RCC 7860 (cell line): ENCODE measurements at regions not wholly inside any gene's neighbourhood (a gene's known extent, or its start where the extent isn't known, plus 50 kb on each side); places are given as distances from the start of the nearest gene placed in this dataset.

ENCODE experiments used
- DNase-seq: peaks from one replicate; pipeline ENCODE4 v3.0.0-alpha.2; 2015; ENCODE audit warnings: low spot score
- FAIRE-seq: peaks from 2 replicates; lab custom pipeline; 2012; peaks lifted over from hg19 to GRCh38; lab: Jason Lieb, UNC

DNA sequence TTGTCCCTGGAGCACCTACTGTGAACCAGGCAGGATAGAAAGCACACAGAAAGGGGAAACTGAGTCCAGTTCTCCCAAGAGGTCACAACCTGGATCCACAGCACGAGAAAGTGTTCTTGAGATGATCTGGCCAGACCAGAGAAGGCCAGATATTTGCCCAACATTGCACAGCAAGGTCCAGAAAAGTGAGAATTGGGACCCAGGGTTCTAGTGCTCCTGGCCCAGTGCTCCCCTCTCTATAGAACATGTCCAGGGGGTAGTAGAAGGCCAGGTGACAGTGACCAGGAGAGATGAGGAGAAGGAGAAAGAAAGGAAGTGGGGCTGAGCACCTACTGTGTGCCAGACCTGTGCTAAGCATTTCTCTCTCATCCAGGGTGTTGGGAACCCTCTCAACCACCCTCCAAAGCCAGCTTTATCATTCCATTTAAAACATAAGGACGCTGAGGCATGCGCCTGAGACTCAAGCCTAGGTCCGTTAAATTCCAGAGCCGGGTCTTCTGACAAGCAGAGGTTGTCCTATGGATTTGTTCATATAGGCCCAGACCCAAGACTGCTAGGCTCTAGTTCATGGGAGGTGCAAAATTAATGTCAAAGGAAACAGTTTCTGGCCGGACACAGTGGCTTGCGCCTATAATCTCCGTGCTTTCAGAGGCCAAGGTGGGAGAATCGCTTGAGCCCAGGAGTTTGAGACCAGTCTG is 128.7 kb downstream of the MN1 start:
- FAIRE-seq (no peak), DNase-seq (no peak)

DNA sequence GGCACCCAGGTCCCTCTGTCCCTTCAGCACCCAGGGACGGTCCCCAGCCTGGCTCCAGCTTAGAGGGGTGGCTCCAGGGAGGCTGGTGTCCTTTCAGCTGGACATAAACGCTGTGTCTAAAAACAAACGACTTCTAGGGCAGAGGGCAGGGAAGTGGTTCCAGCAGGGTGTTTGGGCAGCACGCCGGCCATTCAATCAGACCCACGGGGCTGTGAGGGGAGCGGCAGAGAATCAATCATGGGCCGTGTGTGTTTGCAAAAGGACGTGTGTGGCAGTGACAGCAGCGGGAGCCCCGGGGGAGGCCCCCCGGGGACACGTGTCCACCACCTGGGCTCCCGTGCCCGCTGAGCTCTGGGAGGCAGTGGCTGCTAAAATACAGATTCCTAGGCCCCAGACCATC is 127.7 kb downstream of the MN1 start:
- no peak for FAIRE-seq
- DNase-seq, result no peak

DNA sequence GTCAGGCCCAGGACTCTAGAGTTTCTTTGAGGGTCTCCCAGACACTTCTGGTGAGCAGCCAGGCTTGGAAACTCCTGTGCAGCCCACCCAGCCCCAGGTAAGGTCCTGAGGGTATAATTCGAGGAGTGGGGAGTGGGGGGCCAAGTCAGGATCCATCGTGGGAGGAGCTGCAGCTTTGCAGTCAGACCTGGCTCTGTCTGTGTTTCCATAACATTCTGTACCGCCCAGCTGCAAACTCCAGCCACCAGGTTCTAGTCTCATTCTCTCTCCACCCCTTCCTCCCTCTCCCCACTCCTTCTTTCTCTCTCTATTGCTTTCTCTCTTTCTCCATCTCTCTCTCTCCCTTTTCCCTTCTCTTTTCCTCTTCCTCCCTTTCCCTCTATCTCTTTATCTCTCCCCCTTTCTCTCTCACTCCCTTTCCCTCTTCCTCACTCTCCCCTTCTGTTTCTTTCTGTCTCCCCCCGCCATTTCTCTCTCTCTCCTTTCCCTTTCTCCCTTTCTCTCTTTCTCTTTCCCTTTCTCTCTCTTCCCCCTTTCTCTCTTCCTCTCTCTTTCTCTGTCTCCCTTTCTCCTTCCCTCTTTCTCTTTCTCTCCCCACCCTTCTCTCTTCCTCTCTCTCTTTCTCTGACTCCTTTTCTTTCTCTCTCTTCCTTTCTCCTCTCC is 127.2 kb downstream of the MN1 start:
- DNase-seq (no peak), FAIRE-seq (no peak)

DNA sequence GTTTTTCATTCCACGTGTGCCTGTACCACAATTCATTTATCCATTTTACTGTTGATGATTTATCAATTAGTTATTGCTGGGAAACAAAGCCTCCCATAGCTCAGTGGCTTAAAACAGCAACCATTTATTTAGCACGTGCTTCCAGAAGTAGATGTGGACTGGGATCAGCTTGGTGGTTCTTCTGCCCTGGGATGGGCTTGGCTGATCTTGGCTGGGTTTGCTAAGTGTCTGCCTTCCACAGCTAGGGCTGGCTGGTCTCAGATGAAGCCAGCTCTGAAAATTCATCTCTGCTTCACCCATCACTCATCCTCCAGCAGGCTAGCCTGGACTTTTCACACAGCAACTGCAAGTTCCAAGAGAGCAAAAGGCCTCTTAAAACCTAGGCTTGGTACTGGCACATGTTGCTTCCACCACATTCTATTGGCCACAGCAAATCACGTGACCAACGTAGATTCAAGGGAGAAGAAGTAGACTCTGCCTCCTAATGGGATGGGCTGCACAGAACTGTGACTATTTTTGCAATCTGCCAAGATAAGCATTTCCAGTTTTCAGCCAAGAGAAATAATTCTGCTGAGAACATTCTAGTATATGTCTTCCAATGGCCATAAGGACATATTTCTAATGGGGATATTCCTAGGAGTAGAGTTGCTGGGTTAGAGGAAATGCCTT is 124.9 kb downstream of the MN1 start:
- FAIRE-seq (no peak), DNase-seq (no peak)

DNA sequence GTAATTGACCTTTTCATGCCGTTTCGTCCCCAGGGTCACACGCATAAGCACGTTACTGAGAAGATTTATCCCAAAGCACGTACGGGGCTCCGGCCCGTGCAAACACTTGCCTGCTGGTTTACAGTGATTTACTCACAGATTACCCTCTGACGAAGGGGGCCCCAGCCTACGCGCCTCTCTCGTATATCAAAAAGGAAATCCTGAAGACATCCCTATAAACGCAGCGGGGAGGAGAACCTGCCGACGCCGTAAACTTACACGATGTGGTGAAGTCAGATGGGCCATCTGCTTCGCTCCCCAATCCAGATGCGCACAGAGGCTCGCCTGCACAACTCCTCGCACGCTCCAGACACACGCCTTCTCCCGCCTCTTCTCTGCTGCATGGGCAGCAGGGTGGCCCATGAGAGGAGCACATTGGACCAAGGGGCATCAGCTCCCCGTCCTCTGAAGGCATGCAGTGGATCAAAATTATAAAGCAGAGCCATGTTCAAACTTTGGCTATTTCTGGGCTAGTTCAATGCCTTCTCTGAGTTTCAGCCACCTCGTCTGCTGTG is 123.6 kb downstream of the MN1 start:
- DNase-seq, result no peak
- FAIRE-seq, result no peak

DNA sequence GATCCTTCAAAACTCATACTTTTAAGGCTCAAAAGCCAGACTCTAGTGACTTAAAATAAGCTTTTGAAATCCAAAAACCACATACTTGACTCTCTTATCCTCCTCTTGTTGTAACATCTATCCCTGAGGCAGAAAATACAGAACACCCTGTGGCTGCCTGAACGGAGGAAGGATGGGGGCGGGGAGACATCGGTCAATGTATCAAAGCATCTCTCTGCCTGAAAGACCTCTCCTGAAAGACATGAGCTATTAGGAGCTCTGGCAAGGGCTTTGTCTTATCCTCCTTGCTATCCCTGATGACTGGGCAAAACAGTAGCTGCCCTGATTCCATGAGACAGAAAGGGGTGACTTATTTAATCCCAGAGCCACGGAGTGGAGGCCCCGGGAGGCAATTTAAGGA is 122.4 kb downstream of the MN1 start:
- no peak for FAIRE-seq
- no peak for DNase-seq

DNA sequence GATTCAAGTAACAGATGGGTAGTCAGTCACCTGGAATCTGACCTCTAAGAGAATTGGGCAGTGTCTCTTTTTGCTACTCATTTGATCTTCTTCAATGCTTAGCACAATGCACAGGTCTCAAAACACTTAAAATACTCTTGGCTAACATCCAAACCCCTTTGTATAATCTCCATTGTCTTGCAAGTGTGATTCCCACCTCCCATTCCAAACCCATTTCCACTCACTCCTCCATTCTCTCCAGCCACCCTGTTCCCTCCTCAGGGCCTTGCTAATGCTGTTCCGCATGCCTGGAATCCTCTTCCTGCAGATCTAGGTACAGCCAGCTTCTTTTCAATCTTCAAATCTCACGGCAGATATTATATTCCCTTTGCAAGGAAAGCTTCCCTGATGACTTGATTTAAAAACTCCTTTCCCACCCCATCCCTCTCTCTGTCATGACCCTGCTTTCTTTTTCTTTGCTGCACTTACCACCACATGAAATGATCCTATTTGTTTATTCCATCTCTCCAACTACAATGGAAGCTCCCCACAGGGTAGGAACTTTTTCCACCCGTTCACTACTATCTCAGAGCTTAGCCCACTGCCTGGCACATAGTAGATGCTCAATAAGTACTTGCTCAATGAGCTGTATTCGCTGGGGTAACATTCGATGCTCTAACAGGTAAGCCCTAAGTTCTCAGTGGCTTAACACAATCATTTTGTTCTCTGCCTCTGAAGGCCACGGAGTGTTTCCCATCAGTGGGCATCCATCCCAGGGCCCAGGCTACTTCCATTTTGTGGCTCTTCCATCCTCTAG is 121.7 kb downstream of the MN1 start:
- no peak for DNase-seq
- FAIRE-seq, result no peak

DNA sequence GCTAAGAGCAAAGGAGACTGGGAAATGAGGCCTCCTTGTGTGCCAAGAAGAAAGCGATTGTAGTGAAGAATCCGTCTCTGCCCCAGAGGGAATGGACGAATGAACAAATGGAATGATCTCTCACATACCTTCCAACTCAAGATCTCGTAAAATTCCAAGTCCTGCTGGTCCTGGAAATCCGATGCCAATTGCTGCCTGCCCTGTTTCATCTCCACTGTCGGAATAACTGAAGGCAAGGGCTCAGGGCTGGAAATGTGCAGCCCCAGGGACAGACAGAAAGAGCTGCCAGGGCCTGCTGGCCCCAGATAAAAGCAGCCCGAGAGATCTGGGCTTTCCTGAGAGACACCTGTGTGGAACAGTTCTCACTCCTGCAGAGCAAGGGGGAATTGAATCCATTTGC is 120.9 kb downstream of the MN1 start:
- no peak for DNase-seq

DNA sequence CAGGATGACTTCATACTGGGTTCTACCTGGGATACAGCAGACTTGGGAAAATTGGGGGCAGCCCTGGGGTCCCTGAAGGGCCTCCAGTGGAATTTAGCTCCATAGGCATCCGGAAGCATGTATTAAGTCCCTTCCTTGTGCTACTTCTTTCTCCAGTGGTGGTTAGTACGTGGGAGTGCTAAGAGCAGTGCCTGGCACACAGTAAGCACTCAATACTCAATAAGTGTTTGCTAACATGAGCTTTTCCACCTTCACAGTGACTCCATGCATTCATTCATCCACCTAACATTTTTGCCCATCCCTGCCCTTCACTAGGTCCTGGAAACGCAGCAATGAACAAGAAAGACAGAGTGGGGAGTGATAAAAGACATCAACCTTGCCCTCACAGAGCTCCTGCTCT is 120.5 kb downstream of the MN1 start:
- FAIRE-seq (no peak), DNase-seq (no peak)

More for the DNA sequence above, 120.9 kb downstream of the MN1 start:
- no peak for FAIRE-seq

DNA sequence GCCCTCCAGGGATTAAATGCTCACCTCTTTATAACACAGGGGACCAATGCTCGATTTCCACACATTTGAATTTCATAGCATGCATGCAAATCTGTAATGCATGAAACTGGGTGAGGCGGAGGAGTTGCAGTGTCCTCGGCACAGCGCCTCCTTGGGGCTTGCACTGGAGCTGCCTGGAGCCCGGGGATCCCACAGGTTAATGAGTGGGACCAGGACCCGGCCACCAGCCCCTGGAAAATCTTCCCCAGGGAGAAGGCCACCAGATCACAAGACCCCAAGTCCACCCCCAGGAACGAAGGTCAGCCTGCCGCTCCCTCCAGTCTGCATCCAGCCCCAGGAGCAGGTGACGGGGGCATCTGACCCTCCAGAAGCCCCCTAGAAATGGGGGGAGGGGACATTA is 119.1 kb downstream of the MN1 start:
- no peak for DNase-seq

DNA sequence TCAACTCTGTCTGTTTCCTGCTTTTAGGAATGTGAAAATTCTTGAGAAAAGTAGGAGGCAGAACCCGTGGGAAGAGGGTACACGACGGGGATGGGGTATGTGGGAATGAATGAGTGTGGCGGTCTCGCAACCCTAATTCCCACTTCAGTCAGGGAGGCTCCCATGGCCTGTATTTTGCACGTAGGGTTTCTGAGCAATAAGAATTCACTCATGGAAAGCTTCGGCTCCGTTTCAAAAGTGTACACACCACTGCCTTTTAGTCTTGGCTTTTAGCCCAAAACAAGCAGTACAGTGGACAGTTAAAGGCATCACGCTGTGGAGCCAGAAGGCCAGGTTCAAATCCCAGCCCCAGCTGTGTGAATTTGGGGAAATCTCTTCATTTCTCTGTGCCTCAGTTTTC is 116.7 kb downstream of the MN1 start:
- FAIRE-seq, result no peak
- DNase-seq, result no peak

More for the DNA sequence above, 119.1 kb downstream of the MN1 start:
- FAIRE-seq, result no peak

DNA sequence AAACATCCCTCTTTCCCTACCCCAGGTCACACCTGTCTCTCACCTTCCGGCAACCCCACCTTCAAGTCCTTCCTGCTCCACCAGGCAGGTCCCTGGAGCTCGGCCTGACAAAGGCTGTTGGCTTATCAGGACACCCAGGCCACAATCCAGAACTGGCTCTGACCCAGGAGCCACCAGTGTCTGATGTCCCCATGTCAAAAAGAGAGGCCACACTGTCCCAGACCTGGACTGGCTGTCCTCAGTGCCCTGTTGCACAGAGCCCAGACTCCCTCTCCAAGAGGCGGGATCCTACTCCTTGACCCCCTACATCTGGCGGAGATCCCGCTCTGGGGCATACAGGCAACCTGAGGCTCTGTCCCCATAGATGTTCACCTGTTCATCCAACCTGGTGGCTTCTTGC is 116.0 kb downstream of the MN1 start:
- no peak for FAIRE-seq

DNA sequence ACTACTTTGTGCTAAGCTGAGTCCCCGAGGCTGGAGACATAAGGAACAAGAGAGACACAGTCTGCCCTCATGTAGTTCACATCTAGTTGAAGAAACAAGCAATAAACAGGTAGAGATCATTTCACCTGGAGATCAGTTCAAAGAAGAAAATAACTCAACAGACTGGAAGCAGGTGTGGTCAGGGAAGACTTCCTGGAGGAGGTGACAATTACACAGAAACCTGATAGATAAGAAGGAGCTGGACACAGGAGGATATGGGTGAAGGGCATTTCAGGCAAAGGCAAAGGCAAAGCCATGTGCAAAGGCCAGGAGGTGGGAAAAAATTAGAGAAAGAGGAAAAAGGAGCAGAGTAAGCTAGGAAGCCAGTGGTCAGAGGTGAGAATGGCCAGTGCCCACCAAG is 115.6 kb downstream of the MN1 start:
- DNase-seq (no peak), FAIRE-seq (no peak)

More for the DNA sequence above, 116.0 kb downstream of the MN1 start:
- no peak for DNase-seq

DNA sequence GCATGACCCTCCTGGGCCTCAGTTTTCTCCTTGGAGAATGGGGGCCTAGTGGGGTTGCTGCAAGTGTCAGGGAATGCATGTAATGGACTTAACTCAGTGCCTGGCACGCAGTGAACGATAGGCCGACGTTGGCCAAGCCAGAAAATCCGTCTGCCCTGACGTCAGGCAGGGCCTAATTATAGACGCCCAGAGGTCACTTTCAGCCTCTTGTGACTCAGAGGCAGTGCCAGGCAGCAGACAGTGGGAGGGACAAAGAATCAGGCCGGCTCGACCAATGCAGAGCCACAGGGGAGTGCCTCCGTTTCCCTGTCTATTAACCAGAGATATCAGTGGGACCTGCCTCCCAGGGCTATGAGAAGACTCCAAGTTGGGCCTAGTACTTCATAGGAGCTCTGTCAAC is 115.0 kb downstream of the MN1 start:
- DNase-seq (peak; percentile 62), FAIRE-seq (peak; percentile 35)

DNA sequence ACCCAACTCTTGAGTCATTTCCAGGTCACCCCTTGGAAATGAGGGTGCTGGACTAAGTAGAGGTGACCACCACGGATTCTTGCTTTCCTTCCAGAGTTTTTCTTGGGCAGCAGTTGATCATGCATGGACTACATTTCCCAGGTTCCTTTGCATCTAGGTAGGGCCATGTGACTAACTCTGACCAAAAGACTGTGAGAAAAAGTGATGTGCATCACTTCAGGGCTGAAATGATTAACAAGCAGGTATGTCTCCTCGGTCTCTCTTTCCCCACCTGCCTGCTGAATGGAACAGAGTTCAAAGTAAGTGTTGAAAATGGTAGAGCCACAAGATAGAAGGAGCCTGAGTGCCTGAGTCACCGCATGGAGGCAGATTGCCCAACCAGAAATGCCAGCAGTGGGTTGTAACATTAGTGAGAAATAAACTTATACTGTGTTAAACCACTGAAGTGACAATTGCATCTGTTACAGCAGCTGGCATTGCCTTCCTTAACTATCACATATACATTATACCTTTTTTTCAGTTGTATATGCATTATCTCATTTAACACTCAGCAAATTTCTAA is 113.5 kb downstream of the MN1 start:
- DNase-seq, result peak; percentile 33
- no peak for FAIRE-seq

DNA sequence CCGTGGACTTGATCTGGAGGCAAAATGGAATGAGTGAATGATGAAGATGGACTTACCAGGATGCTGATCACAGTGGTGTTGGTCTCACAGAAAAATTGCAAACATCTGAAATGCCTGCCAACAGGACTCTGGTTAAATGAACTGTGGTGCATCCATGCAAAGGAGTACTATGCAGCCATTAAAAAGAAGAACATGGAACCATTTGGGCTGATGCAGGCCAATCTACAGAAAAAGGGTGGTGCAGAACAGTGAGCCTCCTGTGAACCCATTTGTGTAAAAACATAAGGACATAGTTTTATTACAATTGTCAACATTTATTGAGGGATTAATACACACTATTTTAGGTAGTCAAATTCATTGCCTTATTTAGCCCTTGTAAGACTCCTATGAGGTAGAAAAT is 111.9 kb downstream of the MN1 start:
- DNase-seq (no peak), FAIRE-seq (no peak)

DNA sequence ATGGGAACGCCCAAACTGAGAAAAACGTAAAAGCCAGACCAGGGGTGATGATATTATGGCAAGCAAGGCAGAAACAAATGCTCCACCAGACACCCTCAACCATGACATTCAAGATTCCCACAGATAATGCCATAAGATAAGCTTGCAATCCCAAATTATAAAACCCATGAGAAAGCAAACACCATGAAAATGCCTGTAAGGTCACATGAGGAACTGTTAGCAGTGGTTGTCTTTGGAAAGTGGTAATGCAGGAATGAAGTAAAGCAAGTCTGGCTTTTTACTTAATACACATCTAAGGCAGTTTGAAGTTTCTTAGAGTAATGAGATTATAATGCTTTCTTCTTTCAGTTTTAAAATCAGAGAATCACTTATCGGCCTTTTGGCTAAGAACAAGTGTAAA is 111.0 kb downstream of the MN1 start:
- FAIRE-seq, result no peak

DNA sequence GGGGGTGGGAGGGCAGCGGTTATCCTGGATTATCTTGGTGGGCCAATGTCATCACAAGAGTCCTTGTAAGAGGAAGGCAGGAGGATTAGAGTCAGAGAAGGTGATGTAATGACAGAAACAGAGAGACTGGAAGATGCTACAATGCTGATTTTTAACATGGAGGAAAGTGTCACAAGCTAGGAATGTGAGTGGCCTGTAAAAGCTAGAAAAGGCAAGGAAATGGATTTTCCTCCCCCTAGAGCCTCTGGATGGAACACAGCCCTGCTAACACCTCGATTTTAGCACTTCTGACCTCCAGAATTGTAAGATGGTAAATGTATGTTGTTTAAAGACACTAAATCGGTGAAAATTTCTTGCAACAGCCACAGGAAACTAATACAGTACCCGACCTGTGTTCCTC is 109.3 kb downstream of the MN1 start:
- no peak for FAIRE-seq
- DNase-seq, result no peak

More for the DNA sequence above, 111.0 kb downstream of the MN1 start:
- DNase-seq, result no peak

DNA sequence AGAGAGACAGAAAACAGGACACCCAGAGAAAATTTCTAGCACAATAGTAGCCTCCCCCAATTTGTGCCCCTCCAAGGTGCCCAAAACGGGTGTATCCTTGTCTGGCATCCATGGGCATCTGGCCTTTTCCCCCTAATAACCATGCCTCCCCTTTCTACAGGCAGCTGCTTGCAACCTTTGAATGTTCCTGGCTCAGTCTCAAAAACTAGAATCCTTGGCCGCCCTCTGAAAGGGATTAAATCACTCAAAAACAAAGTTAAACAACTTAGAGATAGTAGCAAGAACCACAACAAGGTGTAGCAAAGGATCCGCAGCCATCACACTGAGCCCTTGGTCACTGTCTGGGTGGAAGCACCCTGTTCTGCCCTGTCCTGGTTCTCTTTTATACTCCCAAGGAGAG is 105.6 kb downstream of the MN1 start:
- no peak for FAIRE-seq
- no peak for DNase-seq

DNA sequence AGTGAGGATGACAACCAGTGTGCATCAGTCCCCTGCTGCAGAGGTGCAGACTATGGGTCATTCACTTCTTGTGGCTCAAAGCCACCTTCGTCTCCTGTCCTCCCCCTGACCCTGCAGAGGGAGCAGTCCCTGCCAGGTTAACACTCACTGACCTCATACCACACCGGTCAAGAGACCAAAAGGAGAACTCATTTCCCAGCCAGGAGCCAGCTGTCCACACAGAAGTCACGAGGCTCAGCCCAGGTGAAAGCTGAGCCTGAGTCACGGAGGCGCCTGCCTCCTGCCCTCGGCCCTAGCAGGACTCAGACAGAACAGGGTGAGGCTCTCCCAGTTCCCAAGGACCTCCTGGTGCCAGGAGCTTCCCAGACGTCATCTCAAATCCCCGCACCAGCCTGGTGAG is 103.7 kb downstream of the MN1 start:
- no peak for FAIRE-seq
- no peak for DNase-seq
